Right lobe of liver (tissue), 6 donors: ENCODE measurements at regions not wholly inside any gene's neighbourhood (a gene's known extent, or its start where the extent isn't known, plus 50 kb on each side); places are given as distances from the start of the nearest gene placed in this dataset.
A peak's percentile ranks its signal among the peaks of the same experiment; 100 is the strongest.

ENCODE experiments used
- ATAC-seq, 4 donors: fragments of 200-7000 bp; cut with Tn5 transposase; one replicate each; pipeline ENCODE4 v1.9.1; 2020; ENCODE audit warnings: mild to moderate bottlenecking in 4 of 4, moderate library complexity in 4 of 4
- DNase-seq, 3 donors: peaks; one replicate each; pipeline ENCODE4 v3.0.0-alpha.2; 2020
- H3K27ac ChIP-seq, 3 donors: fragments of 200-600 bp; one replicate each; pipeline ENCODE4 v1.8.0; 2022
- H3K27me3 ChIP-seq, 2 donors: fragments of 200-600 bp; one replicate each; pipeline ENCODE4 v1.8.0; 2022
- H3K36me3 ChIP-seq, 4 donors: fragments of 200-600 bp; sonication (generic) in 1 of 4; one replicate each; pipeline versions ENCODE4 v1.5.1 to v1.8.0; 2017 to 2022; ENCODE audit warnings: control low read depth in 1 of 4
- H3K4me1 ChIP-seq, 4 donors: fragments of 200-600 bp; sonication (generic) in 1 of 4; one replicate each; pipeline versions ENCODE4 v1.5.1 to v1.8.0; 2017 to 2022; ENCODE audit warnings: control low read depth in 1 of 4
- H3K4me3 ChIP-seq, 3 donors: fragments of 200-600 bp; one replicate each; pipeline ENCODE4 v1.8.0; 2022
- H3K9me3 ChIP-seq, 4 donors: fragments of 200-600 bp; sonication (generic) in 1 of 4; one replicate each; pipeline versions ENCODE4 v1.5.1 to v1.8.0; 2017 to 2022; ENCODE audit warnings: control low read depth in 1 of 4
- POLR2A ChIP-seq: fragments of 450-650 bp; IDR thresholded peaks from one replicate; pipeline ENCODE4 v1.6.1; 2017; ENCODE audit warnings: antibody characterized with exemption, mild to moderate bottlenecking
- WGBS: methylation state at CpG from one replicate; pipeline ENCODE4 v1.1.6; 2018; ENCODE audit warnings: low coverage, low lambda C conversion rate; ENCODE audit not compliant: insufficient coverage; ENCODE audit errors: missing lambda C conversion rate; 5-methylcytosine and 5-hydroxymethylcytosine counted together
- intact Hi-C, 2 donors: fragments of 100-400 bp; cut with DNase I; formaldehyde crosslinking; loops; one replicate each; pipeline versions ENCODE4 v1.11.2 to v1.14.1; 2022
- TF ChIP-seq, protein P1 (sequence below), 4 donors: fragments of 200-600 bp in 3 of 4; fragments of 450-650 bp in 1 of 4; IDR thresholded peaks; one replicate each; pipeline versions ENCODE4 v1.5.1 to v1.8.0; 2016 to 2022; ENCODE audit warnings: antibody characterized with exemption in 4 of 4, mild to moderate bottlenecking in 2 of 4
- donor health status: DM: no; HTN: yes; CAD: no.
- donor health status: DM: no; HTN: no; CAD: no.
- donor health status: DM: no; HTN: no; CAD: no.
- donor health status: DM: no; HTN: yes; CAD: no.
- donor health status: DM: no; HTN: yes; CAD: no.

DNA sequence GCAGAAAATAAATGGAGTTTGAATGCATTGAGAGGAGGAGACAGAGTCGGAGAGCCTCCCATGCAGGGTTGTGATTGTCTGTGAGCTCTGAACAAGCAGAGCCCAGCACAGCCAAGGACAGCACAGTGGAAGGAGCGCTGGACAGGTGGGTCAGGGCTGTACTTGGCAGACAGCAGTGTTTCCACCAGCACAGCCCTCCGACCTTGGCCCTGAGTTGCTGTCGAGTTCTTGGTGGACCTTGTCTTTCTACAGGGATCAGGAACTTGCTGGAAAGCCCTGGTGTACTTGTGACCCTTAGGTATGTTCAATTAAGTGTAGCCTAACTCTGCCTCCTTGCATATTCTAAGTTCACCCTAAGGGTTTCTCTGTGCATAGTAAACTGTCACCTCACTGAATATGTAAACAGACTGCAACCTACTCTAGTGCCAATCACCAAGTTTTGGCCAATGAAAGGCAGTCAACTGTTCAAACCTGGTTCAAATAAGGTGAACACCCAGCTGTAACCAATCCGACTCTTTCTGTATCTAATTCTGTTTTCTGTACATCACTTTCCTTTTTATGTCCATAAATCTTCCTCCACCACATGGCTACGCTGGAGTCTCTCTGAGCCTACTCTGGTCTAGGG lies 86.6 kb upstream of the SLC25A33 start:
- Histone ChIP-seq H3K36me3 (no peaks in the 10 kb centered on the region), H3K27ac (peak overlapping the region; percentile 74 to 95 (median 82)), H3K4me3 (no peak overlapping the region), H3K9me3 (no peaks in the 10 kb centered on the region), H3K27me3 (no peaks in the 10 kb centered on the region), H3K4me1 (peaks cover 0 to 64% (median 26%) of the 10 kb centered on the region in 4 donors)
- peak; percentile 49 to 82 (median 68) for ATAC-seq
- peak; percentile 58 to 88 (median 81) for DNase-seq
- WGBS: 37% methylated on average over 4 of the region's 6 CpGs
- intact Hi-C loops: no loop called here
- TF ChIP-seq POLR2A: peak; percentile 28
- TF ChIP-seq, protein P1, sequence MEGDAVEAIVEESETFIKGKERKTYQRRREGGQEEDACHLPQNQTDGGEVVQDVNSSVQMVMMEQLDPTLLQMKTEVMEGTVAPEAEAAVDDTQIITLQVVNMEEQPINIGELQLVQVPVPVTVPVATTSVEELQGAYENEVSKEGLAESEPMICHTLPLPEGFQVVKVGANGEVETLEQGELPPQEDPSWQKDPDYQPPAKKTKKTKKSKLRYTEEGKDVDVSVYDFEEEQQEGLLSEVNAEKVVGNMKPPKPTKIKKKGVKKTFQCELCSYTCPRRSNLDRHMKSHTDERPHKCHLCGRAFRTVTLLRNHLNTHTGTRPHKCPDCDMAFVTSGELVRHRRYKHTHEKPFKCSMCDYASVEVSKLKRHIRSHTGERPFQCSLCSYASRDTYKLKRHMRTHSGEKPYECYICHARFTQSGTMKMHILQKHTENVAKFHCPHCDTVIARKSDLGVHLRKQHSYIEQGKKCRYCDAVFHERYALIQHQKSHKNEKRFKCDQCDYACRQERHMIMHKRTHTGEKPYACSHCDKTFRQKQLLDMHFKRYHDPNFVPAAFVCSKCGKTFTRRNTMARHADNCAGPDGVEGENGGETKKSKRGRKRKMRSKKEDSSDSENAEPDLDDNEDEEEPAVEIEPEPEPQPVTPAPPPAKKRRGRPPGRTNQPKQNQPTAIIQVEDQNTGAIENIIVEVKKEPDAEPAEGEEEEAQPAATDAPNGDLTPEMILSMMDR (IDR thresholded peaks at IDR 0.05): no peak

DNA sequence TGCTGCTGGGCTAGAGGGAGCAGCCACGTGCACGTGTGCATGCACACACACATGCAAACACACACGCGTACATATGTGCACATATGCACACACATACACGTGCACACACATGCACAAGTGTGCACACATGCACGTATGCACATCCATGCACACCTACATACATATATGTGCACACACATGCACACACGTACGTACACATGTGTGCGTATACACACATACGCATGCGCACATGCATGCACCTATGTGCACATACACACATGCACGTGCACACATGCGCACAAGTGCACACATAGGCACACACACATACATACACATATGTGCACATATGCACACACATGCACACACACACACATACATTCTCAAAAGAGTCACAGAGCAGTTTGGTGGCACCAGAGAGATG lies 85.9 kb upstream of the SLC25A33 start:
- no peak for ATAC-seq
- Histone ChIP-seq H3K36me3 (no peaks in the 10 kb centered on the region), H3K9me3 (no peaks in the 10 kb centered on the region), H3K4me3 (peak overlapping the region in 2 of 3 donors; percentile 4 to 38), H3K27ac (peak overlapping the region; percentile 82 to 95 (median 86)), H3K4me1 (peaks cover 0 to 57% (median 23%) of the 10 kb centered on the region in 4 donors), H3K27me3 (no peaks in the 10 kb centered on the region)
- WGBS: 85% methylated on average over 8 of the region's 13 CpGs
- TF ChIP-seq, protein P1 (IDR thresholded peaks at IDR 0.05): no peak
- no peak for TF ChIP-seq POLR2A
- no peak for DNase-seq
- intact Hi-C loops: no loop called here

DNA sequence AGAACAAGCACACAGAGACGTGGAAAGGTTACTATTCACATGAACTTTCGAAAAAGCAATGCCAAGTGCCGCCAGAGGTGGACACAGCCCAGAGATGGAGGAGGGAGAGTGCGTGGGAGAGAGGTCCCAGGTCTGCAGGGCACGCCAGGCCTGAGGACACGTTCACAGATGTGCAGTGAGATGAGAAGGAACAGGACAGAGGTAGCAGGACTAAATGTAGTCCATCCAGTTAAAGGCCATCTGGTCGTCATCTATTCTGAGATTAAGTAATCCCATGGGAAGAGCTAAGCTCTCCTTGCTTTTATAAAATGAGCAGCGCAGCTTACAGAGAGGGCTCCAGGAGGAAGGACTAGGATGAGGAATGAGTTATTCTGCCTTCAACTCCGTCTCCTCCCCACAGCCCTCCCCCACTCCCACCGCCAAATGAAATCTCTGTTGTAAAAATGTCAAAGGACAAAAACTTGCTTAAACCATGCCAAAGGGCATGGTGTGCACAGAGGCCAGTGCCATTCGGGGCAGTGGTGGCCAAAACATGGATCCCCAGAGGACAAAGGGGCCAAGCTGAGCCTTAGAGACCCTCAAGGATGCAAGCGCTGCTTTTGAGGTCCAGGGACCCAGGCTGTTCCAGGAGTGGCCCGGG lies 85.4 kb upstream of the SLC25A33 start:
- Histone ChIP-seq H3K9me3 (no peaks in the 10 kb centered on the region), H3K27me3 (no peaks in the 10 kb centered on the region), H3K36me3 (no peaks in the 10 kb centered on the region), H3K4me1 (peaks cover 0 to 51% (median 22%) of the 10 kb centered on the region in 4 donors), H3K4me3 (peak overlapping the region in 2 of 3 donors; percentile 8 to 38), H3K27ac (peak overlapping the region; percentile 82 to 95 (median 86))
- DNase-seq (peak; percentile 57 to 80 (median 66)), ATAC-seq (peak; percentile 46 to 69 (median 66))
- peak; percentile 16 for TF ChIP-seq POLR2A
- TF ChIP-seq, protein P1 (IDR thresholded peaks at IDR 0.05): no peak
- intact Hi-C loops: no loop called here
- WGBS: 14% methylated on average over 10 of the region's 13 CpGs

DNA sequence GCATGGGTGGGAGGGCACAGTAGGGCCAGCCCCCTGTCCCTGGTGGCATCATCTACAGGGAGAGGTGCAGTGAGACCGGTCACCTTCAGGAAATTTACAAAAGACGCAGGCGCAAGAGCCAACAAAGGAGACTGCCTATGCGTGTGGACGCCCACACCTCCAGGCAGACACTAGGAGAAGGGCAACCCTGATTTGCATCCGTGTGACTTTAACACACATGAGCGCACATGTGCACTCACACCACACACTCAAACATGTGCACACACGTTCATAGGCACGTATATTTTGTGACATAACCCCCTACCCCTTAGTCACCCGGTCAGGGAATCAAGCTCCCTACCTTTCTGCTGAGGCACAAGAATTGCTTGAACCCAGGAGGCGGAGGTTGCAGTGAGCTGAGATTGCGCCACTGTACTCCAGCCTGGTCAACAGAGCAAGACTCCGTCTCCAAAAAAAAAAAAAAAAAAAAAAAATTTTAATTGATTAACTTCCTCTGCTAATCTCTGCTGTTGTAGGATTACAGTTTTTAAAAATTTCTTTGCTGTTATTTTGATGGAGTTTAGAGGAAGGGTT lies 84.7 kb upstream of the SLC25A33 start:
- Histone ChIP-seq H3K9me3 (no peaks in the 10 kb centered on the region), H3K4me1 (peaks cover 0 to 47% (median 22%) of the 10 kb centered on the region in 4 donors), H3K27ac (peak overlapping the region; percentile 82 to 95 (median 86)), H3K36me3 (no peaks in the 10 kb centered on the region), H3K27me3 (no peaks in the 10 kb centered on the region), H3K4me3 (peak overlapping the region in 2 of 3 donors; percentile 8 to 38)
- intact Hi-C loops: no loop called here
- no peak for TF ChIP-seq POLR2A
- TF ChIP-seq, protein P1 (IDR thresholded peaks at IDR 0.05): no peak
- ATAC-seq (peak; percentile 39 to 50 (median 46)), DNase-seq (peak in 1 of 3 donors; percentile 61)
- 25% methylated on average over 5 of the region's 13 CpGs for WGBS
